SK-N-SH treated with all-trans-retinoic acid at 6 μM for 48 hours (cell line): ENCODE measurements at regions not wholly inside any gene's neighbourhood (a gene's known extent, or its start where the extent isn't known, plus 50 kb on each side); places are given as distances from the start of the nearest gene placed in this dataset.

ENCODE experiments used
- CREB5 ChIP-seq: fragments of 250-450 bp; sonication (Bioruptor Pico); IDR thresholded peaks from 2 replicates; pipeline ENCODE4 v1.5.1; 2020; ENCODE audit warnings: low read depth, mild to moderate bottlenecking, moderate library complexity
- PATZ1 ChIP-seq: fragments of 250-450 bp; sonication (Bioruptor Pico); IDR thresholded peaks from 2 replicates; pipeline ENCODE4 v1.8.0; 2020; ENCODE audit warnings: mild to moderate bottlenecking, moderate library complexity, borderline replicate concordance
- RARB ChIP-seq: fragments of 250-450 bp; sonication (Bioruptor Pico); IDR thresholded peaks from 2 replicates; pipeline ENCODE4 v1.8.0; 2021; ENCODE audit warnings: mild to moderate bottlenecking, moderate library complexity

GRCh38 chr2:51960841-51961335 lies 929.0 kb upstream of the NRXN1 start:
- TF ChIP-seq PATZ1 (CRISPR knock-in tag), result no peak
- TF ChIP-seq RARB (CRISPR knock-in tag), result no peak
- TF ChIP-seq CREB5, result no peak
